ENCODE measurements at regions not wholly inside any gene's neighbourhood (a gene's known extent, or its start where the extent isn't known, plus 50 kb on each side); places are given as distances from the start of the nearest gene placed in this dataset.

- DNase-seq (no peak), ATAC-seq (ENCODE audit: low read depth) (no peak)
- ChIA-PET CTCF (interaction anchor here (2.4 kb wide), 1 partner anchor 17 kb away, joined by 8 read pairs; no protein-coding TSS in a partner anchor), POLR2A (interaction anchor here (0.5 kb wide), 1 partner anchor 264 kb away, joined by 8 read pairs; no protein-coding TSS in a partner anchor)
- H4K20me1 ChIP-seq (ENCODE audit: control insufficient read depth, insufficient read depth, low read length, poor library complexity, severe bottlenecking) = no peaks in the 10 kb centered on the region
- H3K27ac Mint-ChIP-seq = peak overlapping the region; percentile 59
- H3K27me3 Mint-ChIP-seq = no peaks in the 10 kb centered on the region
- intact Hi-C loops (cut with micrococcal nuclease) = no loop called here
- H3K4me1 ChIP-seq (ENCODE audit: control insufficient read depth in 2 of 2, insufficient read depth in 2 of 2, low read length in 2 of 2) = peaks cover 15 to 16% of the 10 kb centered on the region in 2 donors
- H3K27ac ChIP-seq (ENCODE audit: low read length in 2 of 2) = no peak overlapping the region
- H3K9me3 Mint-ChIP-seq (ENCODE audit: insufficient read depth) = no peaks in the 10 kb centered on the region
- H3K4me3 ChIP-seq (ENCODE audit: control extremely low read depth in 1 of 5, extremely low read depth in 1 of 5, insufficient read depth in 1 of 5, low read depth in 2 of 5, low read length in 4 of 5) = no peak overlapping the region
- no peak overlapping the region for H3K4me3 Mint-ChIP-seq
- H3K79me2 ChIP-seq (ENCODE audit: control insufficient read depth, insufficient read depth, low read length) = no peaks in the 10 kb centered on the region
- TF ChIP-seq EZH2 (IDR thresholded peaks at IDR 0.05; ENCODE audit: borderline replicate concordance, insufficient read depth, low read depth, low read length, poor library complexity, severe bottlenecking) = no peak
- TF ChIP-seq, protein P1, sequence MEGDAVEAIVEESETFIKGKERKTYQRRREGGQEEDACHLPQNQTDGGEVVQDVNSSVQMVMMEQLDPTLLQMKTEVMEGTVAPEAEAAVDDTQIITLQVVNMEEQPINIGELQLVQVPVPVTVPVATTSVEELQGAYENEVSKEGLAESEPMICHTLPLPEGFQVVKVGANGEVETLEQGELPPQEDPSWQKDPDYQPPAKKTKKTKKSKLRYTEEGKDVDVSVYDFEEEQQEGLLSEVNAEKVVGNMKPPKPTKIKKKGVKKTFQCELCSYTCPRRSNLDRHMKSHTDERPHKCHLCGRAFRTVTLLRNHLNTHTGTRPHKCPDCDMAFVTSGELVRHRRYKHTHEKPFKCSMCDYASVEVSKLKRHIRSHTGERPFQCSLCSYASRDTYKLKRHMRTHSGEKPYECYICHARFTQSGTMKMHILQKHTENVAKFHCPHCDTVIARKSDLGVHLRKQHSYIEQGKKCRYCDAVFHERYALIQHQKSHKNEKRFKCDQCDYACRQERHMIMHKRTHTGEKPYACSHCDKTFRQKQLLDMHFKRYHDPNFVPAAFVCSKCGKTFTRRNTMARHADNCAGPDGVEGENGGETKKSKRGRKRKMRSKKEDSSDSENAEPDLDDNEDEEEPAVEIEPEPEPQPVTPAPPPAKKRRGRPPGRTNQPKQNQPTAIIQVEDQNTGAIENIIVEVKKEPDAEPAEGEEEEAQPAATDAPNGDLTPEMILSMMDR (IDR thresholded peaks at IDR 0.05) = no peak
- no peak overlapping the region for H3K9ac ChIP-seq (ENCODE audit: low read length)
- H3K9me3 ChIP-seq (ENCODE audit: control extremely low read depth in 1 of 3, control insufficient read depth in 2 of 3, insufficient read depth in 1 of 3, low read length in 2 of 3) = no peaks in the 10 kb centered on the region
- H3K4me2 ChIP-seq (replicated peaks; ENCODE audit: low read depth, low read length, poor library complexity, severe bottlenecking) = no peak overlapping the region
- H2AFZ ChIP-seq (ENCODE audit: insufficient read depth, low read depth, low read length, poor library complexity, severe bottlenecking) = no peak overlapping the region
- no CpG with 5 or more reads among the region's 3 CpGs for WGBS (ENCODE audit: insufficient coverage)
- no peaks in the 10 kb centered on the region for H3K36me3 ChIP-seq (replicated peaks in 1 of 2; ENCODE audit: control extremely low read depth in 1 of 2, control insufficient read depth in 1 of 2, extremely low read depth in 1 of 2, insufficient read depth in 2 of 2, low read length in 1 of 2)
- no peaks in the 10 kb centered on the region for H3K27me3 ChIP-seq (replicated peaks in 1 of 4; ENCODE audit: control extremely low read depth in 1 of 4, control insufficient read depth in 3 of 4, insufficient read depth in 4 of 4, low read length in 3 of 4)
- H3K4me1 Mint-ChIP-seq = peaks cover 41% of the 10 kb centered on the region
Observed at GRCh38 chr10:3867454-3868270, 82.7 kb upstream of the KLF6 start.

GRCh38 chr10:3866332-3866731, 81.3 kb upstream of the KLF6 start:
- no peaks in the 10 kb centered on the region for H3K9me3 Mint-ChIP-seq (ENCODE audit: insufficient read depth)
- peaks cover 30% of the 10 kb centered on the region for H3K4me1 Mint-ChIP-seq
- no peak overlapping the region for H3K4me2 ChIP-seq (replicated peaks; ENCODE audit: low read depth, low read length, poor library complexity, severe bottlenecking)
- no peak overlapping the region for H3K4me3 ChIP-seq (ENCODE audit: control extremely low read depth in 1 of 5, extremely low read depth in 1 of 5, insufficient read depth in 1 of 5, low read depth in 2 of 5, low read length in 4 of 5)
- ChIA-PET POLR2A (interaction anchor here (0.6 to 1.2 kb wide), 3 partner anchors 9 to 81 kb away, joined by 3 to 4 read pairs (median 4); partner anchors contain the start of gene KLF6), CTCF (interaction anchor here (2.4 kb wide), 1 partner anchor 15 kb away, joined by 8 read pairs; no protein-coding TSS in a partner anchor)
- no peaks in the 10 kb centered on the region for H3K9me3 ChIP-seq (ENCODE audit: control extremely low read depth in 1 of 3, control insufficient read depth in 2 of 3, insufficient read depth in 1 of 3, low read length in 2 of 3)
- WGBS (ENCODE audit: insufficient coverage) = 60% methylated on average over 1 of the region's 3 CpGs
- intact Hi-C loops (cut with micrococcal nuclease) = no loop called here
- TF ChIP-seq EZH2 (IDR thresholded peaks at IDR 0.05; ENCODE audit: borderline replicate concordance, insufficient read depth, low read depth, low read length, poor library complexity, severe bottlenecking) = no peak
- TF ChIP-seq, protein P1 (IDR thresholded peaks at IDR 0.05) = no peak
- peak overlapping the region; percentile 18 for H3K4me3 Mint-ChIP-seq
- H3K36me3 ChIP-seq (replicated peaks in 1 of 2; ENCODE audit: control extremely low read depth in 1 of 2, control insufficient read depth in 1 of 2, extremely low read depth in 1 of 2, insufficient read depth in 2 of 2, low read length in 1 of 2) = no peaks in the 10 kb centered on the region
- H3K27me3 ChIP-seq (replicated peaks in 1 of 4; ENCODE audit: control extremely low read depth in 1 of 4, control insufficient read depth in 3 of 4, insufficient read depth in 4 of 4, low read length in 3 of 4) = no peaks in the 10 kb centered on the region
- DNase-seq = no peak
- H3K27ac ChIP-seq (ENCODE audit: low read length in 2 of 2) = no peak overlapping the region
- H2AFZ ChIP-seq (ENCODE audit: insufficient read depth, low read depth, low read length, poor library complexity, severe bottlenecking) = peak overlapping the region; percentile 38
- peaks cover 5 to 6% of the 10 kb centered on the region in 2 donors for H3K4me1 ChIP-seq (ENCODE audit: control insufficient read depth in 2 of 2, insufficient read depth in 2 of 2, low read length in 2 of 2)
- H3K27ac Mint-ChIP-seq = peak overlapping the region; percentile 29
- H3K9ac ChIP-seq (ENCODE audit: low read length) = no peak overlapping the region
- no peaks in the 10 kb centered on the region for H4K20me1 ChIP-seq (ENCODE audit: control insufficient read depth, insufficient read depth, low read length, poor library complexity, severe bottlenecking)
- H3K27me3 Mint-ChIP-seq = no peaks in the 10 kb centered on the region
- ATAC-seq (ENCODE audit: low read depth) = no peak
- no peaks in the 10 kb centered on the region for H3K79me2 ChIP-seq (ENCODE audit: control insufficient read depth, insufficient read depth, low read length)

Measured in B cell (primary cell).